GM12864 (cell line): ENCODE measurements at regions not wholly inside any gene's neighbourhood (a gene's known extent, or its start where the extent isn't known, plus 50 kb on each side); places are given as distances from the start of the nearest gene placed in this dataset.

ENCODE experiments used
- DNase-seq: peaks from one replicate; pipeline ENCODE4 v3.0.0-alpha.2; 2011; ENCODE audit warnings: low read depth
- H3K4me3 ChIP-seq: 2 replicates; pipeline ENCODE4 v1.5.1; 2011; ENCODE audit warnings: mild to moderate bottlenecking, low read depth, low read length, control low read depth
- TF ChIP-seq, protein P1 (sequence below): IDR thresholded peaks from 2 replicates; pipeline ENCODE4 v1.5.1; 2011; ENCODE audit warnings: low read depth, mild to moderate bottlenecking, moderate library complexity, low read length, control low read depth, inconsistent platforms; ENCODE audit errors: missing control alignments

DNA sequence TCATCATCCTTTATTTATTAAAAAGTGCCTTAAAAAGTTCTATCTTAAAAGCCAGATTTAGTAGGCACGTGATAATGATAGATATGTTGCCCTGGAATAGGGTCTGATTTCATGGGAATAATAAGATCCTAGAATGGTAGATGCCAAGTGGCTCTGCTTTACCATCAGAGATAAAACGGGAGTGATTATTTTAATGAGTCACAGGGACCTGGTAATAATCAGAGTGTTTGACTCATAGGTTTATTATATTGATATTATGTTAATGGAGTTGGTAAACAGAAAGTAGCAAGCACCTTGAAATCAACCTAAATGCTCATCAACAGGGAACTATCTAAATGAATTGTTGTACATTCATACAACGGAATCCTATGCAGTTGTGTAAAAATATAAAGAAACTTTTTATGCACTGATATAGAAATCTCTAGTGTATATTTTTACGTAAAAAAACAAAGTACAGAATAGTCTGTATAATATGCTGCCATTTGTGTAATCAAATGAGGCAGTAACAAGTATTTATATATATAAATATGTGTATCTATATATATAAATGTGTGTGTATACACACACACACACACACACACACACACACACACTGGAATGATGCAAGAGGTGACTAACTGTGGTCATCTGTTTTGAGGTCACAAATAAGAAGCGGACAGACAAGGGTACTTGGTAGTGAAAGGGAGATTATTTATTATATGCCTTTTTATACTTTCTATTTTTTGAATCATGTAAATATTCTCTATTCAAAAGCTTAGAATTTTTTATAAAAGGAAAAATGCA, 78.6 kb upstream of the DYNC1I1 start:
- no peak overlapping the region for H3K4me3 ChIP-seq
- TF ChIP-seq, protein P1, sequence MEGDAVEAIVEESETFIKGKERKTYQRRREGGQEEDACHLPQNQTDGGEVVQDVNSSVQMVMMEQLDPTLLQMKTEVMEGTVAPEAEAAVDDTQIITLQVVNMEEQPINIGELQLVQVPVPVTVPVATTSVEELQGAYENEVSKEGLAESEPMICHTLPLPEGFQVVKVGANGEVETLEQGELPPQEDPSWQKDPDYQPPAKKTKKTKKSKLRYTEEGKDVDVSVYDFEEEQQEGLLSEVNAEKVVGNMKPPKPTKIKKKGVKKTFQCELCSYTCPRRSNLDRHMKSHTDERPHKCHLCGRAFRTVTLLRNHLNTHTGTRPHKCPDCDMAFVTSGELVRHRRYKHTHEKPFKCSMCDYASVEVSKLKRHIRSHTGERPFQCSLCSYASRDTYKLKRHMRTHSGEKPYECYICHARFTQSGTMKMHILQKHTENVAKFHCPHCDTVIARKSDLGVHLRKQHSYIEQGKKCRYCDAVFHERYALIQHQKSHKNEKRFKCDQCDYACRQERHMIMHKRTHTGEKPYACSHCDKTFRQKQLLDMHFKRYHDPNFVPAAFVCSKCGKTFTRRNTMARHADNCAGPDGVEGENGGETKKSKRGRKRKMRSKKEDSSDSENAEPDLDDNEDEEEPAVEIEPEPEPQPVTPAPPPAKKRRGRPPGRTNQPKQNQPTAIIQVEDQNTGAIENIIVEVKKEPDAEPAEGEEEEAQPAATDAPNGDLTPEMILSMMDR: no peak
- no peak for DNase-seq

DNA sequence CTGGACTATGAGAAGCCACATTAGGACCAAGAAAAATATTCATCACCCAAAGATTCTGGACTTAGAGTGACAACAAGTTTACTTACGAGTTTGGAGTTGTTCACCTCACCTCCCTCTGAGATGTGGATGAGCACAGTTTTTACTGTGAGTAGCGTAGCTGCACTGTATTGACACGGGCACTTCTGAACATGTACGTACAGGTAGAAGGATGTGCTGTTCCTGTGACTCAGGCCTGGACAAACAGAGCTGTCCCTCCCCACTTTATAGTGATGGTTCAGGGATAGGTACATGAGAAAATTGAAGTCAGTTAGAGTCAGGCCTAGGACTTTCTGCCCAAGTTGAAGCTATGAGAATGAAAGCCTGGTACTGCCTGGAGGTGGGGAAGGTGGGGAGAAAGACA, 80.9 kb upstream of the DYNC1I1 start:
- TF ChIP-seq, protein P1: no peak
- DNase-seq: no peak
- H3K4me3 ChIP-seq: no peak overlapping the region

DNA sequence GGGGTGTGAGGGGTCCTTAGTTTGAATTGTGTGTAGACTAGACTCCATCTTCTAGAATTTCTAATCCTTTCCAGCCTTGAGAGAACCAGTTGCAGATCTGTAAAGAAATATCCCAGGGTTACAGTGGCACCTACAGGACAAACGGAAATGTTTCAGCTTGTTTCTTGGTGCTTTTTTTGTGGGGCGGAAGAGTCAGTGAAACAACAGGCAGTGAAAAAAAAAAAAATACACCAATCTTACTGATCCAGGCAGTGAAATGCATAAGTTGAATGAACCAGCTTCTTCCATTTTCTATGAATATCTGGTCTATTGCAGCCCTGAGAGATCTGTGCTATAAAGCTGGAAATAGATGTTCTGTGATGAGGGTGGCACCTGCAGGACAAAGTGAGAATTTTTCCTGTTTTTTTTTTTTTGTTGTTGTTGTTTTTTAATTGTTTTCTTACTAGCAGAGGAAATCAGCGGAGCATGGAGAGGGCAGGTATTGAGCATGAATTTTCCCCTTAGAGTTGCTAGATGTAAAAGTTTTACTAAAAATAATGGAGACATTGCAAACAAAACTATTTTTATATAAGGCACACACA, 81.9 kb upstream of the DYNC1I1 start:
- no peak overlapping the region for H3K4me3 ChIP-seq
- TF ChIP-seq, protein P1: peak; percentile 43
- DNase-seq: no peak

DNA sequence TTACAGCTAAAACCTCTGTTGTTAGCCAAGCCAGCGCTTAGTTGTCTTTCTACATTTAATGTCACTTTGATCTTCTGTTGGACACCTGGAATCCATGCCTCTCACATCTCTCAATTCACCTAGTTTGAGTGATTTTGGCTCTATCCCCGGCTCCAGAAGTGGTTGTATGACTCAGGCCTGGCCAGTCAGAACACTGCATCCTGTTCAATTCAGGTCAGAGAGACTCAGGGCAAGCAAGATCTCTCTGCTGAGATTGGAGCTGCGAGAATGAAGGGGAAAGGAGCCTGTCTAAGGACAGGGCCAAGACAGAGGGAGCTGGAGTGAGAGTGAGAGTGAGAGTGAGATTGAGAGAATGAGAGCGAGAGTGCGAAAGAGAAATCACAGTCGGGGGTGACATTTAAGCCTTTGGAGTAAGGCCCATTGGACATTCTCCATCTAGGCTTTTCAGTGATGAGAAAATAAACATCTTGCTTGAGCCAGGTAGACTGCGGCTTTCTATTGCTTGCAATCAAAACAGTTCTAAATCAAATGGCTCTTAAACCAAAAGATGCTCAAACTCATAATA, 83.3 kb upstream of the DYNC1I1 start:
- no peak overlapping the region for H3K4me3 ChIP-seq
- DNase-seq: no peak
- TF ChIP-seq, protein P1: no peak

DNA sequence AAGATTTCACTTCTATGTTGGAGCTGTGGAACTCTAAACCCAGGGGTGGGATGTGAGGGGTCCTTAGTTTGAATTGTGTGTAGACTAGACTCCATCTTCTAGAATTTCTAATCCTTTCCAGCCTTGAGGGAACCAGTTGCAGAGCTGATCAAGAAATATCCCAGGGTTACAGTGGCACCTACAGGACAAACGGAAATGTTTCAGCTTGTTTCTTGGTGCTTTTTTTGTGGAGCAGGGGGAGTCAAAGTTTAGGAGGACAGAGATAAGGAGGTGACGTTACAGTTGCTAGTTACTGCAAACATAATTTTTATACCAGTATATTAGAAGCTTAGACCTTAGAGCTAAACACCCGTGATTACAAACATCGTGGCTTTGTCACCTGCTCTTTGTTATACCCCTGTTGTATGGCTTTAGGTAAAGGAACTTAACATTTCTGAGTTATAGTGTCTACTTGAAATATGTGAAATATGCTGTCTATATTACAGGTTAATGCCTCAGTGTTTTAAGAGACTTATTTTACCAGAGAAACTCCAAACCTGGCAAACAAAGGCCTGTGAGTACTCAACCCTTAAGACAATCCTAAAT, 84.5 kb upstream of the DYNC1I1 start:
- no peak overlapping the region for H3K4me3 ChIP-seq
- no peak for DNase-seq
- TF ChIP-seq, protein P1: peak; percentile 19

DNA sequence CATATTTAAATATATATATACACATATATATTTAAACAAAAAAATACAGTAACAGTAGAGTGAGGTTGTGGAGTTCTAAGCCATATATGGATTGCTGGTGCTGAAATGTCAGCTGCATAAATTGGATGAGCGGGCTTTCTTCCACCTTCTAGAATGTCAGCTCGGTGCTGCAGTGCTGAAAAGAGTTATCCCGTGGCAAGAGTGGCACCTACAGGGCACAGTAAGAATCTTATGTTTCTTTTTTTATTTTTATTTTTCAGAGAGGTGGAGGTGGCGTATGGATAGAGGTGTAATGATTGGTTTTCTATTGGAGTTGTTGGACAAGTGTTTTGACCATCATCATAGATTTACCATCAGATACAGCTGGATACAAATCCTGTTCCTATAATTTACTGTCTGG, 86.2 kb upstream of the DYNC1I1 start:
- no peak overlapping the region for H3K4me3 ChIP-seq
- TF ChIP-seq, protein P1: peak; percentile 28
- no peak for DNase-seq
